ENCODE measurements at regions not wholly inside any gene's neighbourhood (a gene's known extent, or its start where the extent isn't known, plus 50 kb on each side); places are given as distances from the start of the nearest gene placed in this dataset.

- TF ChIP-seq MAX (CRISPR knock-in tag; IDR thresholded peaks at IDR 0.05) (no peak), GRHL2 (CRISPR knock-in tag; IDR thresholded peaks at IDR 0.05; ENCODE audit: insufficient replicate concordance, severe bottlenecking) (no peak), STAT6 (CRISPR knock-in tag; conservative IDR thresholded peaks at IDR 0.05; ENCODE audit: low read depth) (no peak), ZNF425 (CRISPR knock-in tag; conservative IDR thresholded peaks at IDR 0.05) (no peak), KAT7 (CRISPR knock-in tag; IDR thresholded peaks at IDR 0.05; ENCODE audit: borderline replicate concordance) (no peak), FOXK1 (CRISPR knock-in tag; IDR thresholded peaks at IDR 0.05) (no peak)
Measured at GRCh38 chr5:98492258-98492657, 281.2 kb upstream of the RGMB start (continued).

GRCh38 chr5:98497418-98497817 lies 276.0 kb upstream of the RGMB start:
- Mint-ChIP-seq H3K36me3 (peaks cover 3% of the 10 kb centered on the region), H3K9me3 (peaks cover 34% of the 10 kb centered on the region), H3K4me3 (no peak overlapping the region), H3K27ac (no peak overlapping the region), H3K27me3 (ENCODE audit: low read depth) (no peaks in the 10 kb centered on the region), H3K4me1 (peaks cover 28% of the 10 kb centered on the region)
- POLR2A ChIA-PET = no interaction called here
- CTCF ChIA-PET = no interaction called here
- no peak for ATAC-seq
- DNase-seq (ENCODE audit: low spot score) = no peak
- TF ChIP-seq ZNF512 (CRISPR knock-in tag; IDR thresholded peaks at IDR 0.05; ENCODE audit: borderline replicate concordance) (no peak), NFATC4 (CRISPR knock-in tag; IDR thresholded peaks at IDR 0.05) (no peak), IRF1 (CRISPR knock-in tag; IDR thresholded peaks at IDR 0.05) (no peak), SMAD4 (CRISPR knock-in tag; IDR thresholded peaks at IDR 0.05) (no peak), ARID4B (CRISPR knock-in tag; IDR thresholded peaks at IDR 0.05; ENCODE audit: borderline replicate concordance) (no peak), HMGXB4 (CRISPR knock-in tag; IDR thresholded peaks at IDR 0.05) (no peak), OVOL2 (CRISPR knock-in tag; IDR thresholded peaks at IDR 0.05; ENCODE audit: borderline replicate concordance) (no peak), SP1 (CRISPR knock-in tag; conservative IDR thresholded peaks at IDR 0.05) (no peak), SMAD3 (CRISPR knock-in tag; IDR thresholded peaks at IDR 0.05; ENCODE audit: borderline replicate concordance) (no peak), FOXJ3 (CRISPR knock-in tag; IDR thresholded peaks at IDR 0.05; ENCODE audit: borderline replicate concordance) (no peak), CREB1 (CRISPR knock-in tag; IDR thresholded peaks at IDR 0.05) (no peak), GABPB1 (CRISPR knock-in tag; IDR thresholded peaks at IDR 0.05) (no peak), EMX1 (CRISPR knock-in tag; IDR thresholded peaks at IDR 0.05) (no peak), PREB (CRISPR knock-in tag; IDR thresholded peaks at IDR 0.05; ENCODE audit: borderline replicate concordance) (no peak), ZMAT4 (CRISPR knock-in tag; IDR thresholded peaks at IDR 0.05) (no peak), ZNF317 (CRISPR knock-in tag; IDR thresholded peaks at IDR 0.05; ENCODE audit: borderline replicate concordance, low read depth) (no peak)

Measured in WTC11 (cell line).